ENCODE measurements at regions not wholly inside any gene's neighbourhood (a gene's known extent, or its start where the extent isn't known, plus 50 kb on each side); places are given as distances from the start of the nearest gene placed in this dataset.

GRCh38 chr10:52652431-52653262 lies 119.9 kb downstream of the MBL2 start:
- intact Hi-C loops (cut with DNase I), result no loop called here
- DNase-seq, result no peak
- Histone ChIP-seq H3K9me3 (ENCODE audit: control insufficient read depth in 2 of 3, insufficient read depth in 1 of 3, low read length in 3 of 3) (no peaks in the 10 kb centered on the region), H3K4me3 (ENCODE audit: low read length in 3 of 3) (no peak overlapping the region), H3K36me3 (ENCODE audit: control insufficient read depth in 2 of 3, insufficient read depth in 3 of 3, low read length in 3 of 3) (no peaks in the 10 kb centered on the region), H3K9ac (ENCODE audit: low read length in 3 of 3) (no peak overlapping the region), H3K4me1 (ENCODE audit: control insufficient read depth in 2 of 3, insufficient read depth in 2 of 3, low read depth in 1 of 3, low read length in 3 of 3) (no peaks in the 10 kb centered on the region), H3K27me3 (ENCODE audit: control insufficient read depth, insufficient read depth, low read length) (no peaks in the 10 kb centered on the region), H3K27ac (ENCODE audit: low read depth in 2 of 2, low read length in 2 of 2) (no peak overlapping the region)
- TF ChIP-seq CTCF (IDR thresholded peaks at IDR 0.05; ENCODE audit: borderline replicate concordance, extremely low read depth, insufficient read depth), result no peak
- no peak for FAIRE-seq

GRCh38 chr10:52653263-52653909 lies 119.2 kb downstream of the MBL2 start:
- intact Hi-C loops (cut with DNase I), result no loop called here
- DNase-seq, result peak in 1 of 5 donors; percentile 29
- no peaks in the 10 kb centered on the region for H3K4me1 ChIP-seq (ENCODE audit: control insufficient read depth in 2 of 3, insufficient read depth in 2 of 3, low read depth in 1 of 3, low read length in 3 of 3)

GRCh38 chr10:52654201-52654600 lies 118.4 kb downstream of the MBL2 start:
- TF ChIP-seq CTCF (IDR thresholded peaks at IDR 0.05; ENCODE audit: borderline replicate concordance, extremely low read depth, insufficient read depth), result no peak
- Histone ChIP-seq H3K27me3 (ENCODE audit: control insufficient read depth, insufficient read depth, low read length) (no peaks in the 10 kb centered on the region), H3K27ac (ENCODE audit: low read depth in 2 of 2, low read length in 2 of 2) (no peak overlapping the region), H3K4me3 (ENCODE audit: low read length in 3 of 3) (no peak overlapping the region), H3K36me3 (ENCODE audit: control insufficient read depth in 2 of 3, insufficient read depth in 3 of 3, low read length in 3 of 3) (no peaks in the 10 kb centered on the region), H3K9me3 (ENCODE audit: control insufficient read depth in 2 of 3, insufficient read depth in 1 of 3, low read length in 3 of 3) (no peaks in the 10 kb centered on the region), H3K9ac (ENCODE audit: low read length in 3 of 3) (no peak overlapping the region), H3K4me1 (ENCODE audit: control insufficient read depth in 2 of 3, insufficient read depth in 2 of 3, low read depth in 1 of 3, low read length in 3 of 3) (no peaks in the 10 kb centered on the region)
- FAIRE-seq (no peak), DNase-seq (no peak)
- intact Hi-C loops (cut with DNase I), result no loop called here

More at GRCh38 chr10:52653263-52653909, 119.2 kb downstream of the MBL2 start:
- Histone ChIP-seq H3K36me3 (ENCODE audit: control insufficient read depth in 2 of 3, insufficient read depth in 3 of 3, low read length in 3 of 3) (no peaks in the 10 kb centered on the region), H3K9ac (ENCODE audit: low read length in 3 of 3) (no peak overlapping the region), H3K27ac (ENCODE audit: low read depth in 2 of 2, low read length in 2 of 2) (no peak overlapping the region), H3K27me3 (ENCODE audit: control insufficient read depth, insufficient read depth, low read length) (no peaks in the 10 kb centered on the region), H3K4me3 (ENCODE audit: low read length in 3 of 3) (no peak overlapping the region), H3K9me3 (ENCODE audit: control insufficient read depth in 2 of 3, insufficient read depth in 1 of 3, low read length in 3 of 3) (no peaks in the 10 kb centered on the region)
- TF ChIP-seq CTCF (IDR thresholded peaks at IDR 0.05; ENCODE audit: borderline replicate concordance, extremely low read depth, insufficient read depth), result no peak
- FAIRE-seq, result no peak
